ENCODE measurements at regions not wholly inside any gene's neighbourhood (a gene's known extent, or its start where the extent isn't known, plus 50 kb on each side); places are given as distances from the start of the nearest gene placed in this dataset.
"Not testable (repeated sequence)": the region's sequence is repeated elsewhere in the genome, so short reads cannot be mapped to it uniquely, and the experiment has no call there.

DNA sequence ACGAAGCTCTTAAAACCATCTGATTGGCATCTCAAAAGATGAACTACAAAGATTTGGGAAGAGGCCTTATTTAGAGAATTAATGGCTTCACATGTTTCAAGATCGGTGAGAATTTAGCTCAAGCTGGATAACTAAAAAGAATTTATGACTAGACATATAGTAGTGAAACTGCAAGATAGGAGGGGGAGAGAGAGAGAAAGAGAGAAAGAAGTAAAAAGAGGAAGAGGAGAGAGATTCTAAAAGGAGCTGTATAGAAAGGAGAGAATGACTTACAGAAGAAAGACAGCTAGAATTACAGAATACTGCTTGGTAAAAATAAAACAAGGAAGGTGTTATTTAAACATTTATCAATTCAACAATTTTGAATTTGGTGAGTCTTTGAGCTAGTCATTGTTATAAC, 592.3 kb downstream of the SH2D4B start:
- DNase-seq: no peak

DNA sequence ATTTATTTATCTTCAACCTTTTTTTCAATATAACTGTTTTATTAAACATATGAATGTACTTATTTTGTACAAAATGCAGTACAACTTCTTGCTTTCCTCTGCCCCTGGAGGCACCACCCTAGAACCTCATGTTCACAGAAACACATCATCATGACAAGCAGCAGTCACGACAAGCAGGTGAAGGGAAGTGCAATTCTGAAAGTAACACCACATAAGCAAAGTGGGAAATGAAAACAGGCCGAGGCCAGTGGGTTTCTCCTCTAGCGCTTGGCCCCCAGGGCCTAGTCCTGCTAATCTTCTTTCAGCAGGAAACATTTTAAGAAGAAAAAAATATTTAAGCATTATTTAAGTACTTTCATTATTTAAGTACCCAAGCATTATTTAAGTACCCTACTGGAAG, 598.1 kb downstream of the SH2D4B start:
- no peak for DNase-seq

DNA sequence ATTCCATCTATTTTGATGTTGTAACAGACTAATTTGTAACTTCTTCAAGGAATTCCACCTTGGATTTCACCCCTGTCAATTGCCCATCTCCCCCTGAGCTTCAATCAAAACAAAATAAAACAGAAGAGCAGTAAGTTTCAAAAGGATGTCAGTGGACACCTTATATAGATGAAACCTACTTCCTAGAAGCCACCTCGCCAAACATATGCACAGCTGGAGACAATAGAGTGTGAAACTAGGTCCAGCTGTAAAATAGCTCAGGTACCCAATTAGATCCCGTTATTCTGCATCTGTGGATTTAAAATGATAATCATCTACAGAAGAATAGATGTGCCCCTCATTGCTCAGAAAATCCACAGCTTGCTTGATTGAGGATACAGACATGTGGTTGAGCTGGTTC, 598.6 kb downstream of the SH2D4B start:
- no peak for DNase-seq

DNA sequence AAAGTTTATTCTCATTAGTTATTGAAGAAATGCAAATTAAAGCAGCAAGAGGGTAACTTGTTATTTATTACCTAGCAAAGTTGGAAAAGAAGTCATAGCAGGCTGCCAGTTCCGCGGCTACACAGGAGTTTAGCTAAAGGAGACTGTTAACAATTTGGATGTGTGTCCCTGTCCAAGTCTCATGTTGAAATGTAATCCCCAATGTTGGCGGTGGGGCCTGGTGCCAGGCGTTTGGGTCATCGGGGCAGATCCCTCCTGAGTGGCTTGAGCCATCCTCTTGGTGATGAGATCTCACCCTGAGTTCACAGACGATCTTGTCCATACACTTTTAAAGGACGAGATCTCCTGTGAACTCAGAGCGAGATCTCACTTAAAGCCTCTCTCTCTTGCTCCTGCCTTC, 608.3 kb downstream of the SH2D4B start:
- no peak for DNase-seq

DNA sequence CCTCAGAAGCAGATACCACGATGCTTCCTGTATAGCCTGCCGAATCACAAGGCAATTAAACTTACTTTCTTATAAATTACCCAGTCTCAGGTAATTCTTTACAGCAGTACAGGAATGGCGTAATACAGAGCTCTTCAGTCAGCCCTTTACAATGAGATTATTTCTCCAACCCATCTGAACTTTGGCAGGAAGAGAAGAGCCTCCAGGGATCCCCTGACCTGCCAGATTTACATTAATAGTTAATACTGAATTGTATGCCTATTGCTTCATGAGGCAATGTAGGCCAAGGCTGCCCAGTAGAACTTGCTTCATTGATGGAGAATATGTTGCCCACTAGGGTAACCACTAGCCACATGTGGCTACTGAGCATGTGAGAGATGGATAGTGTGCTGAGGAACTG, 608.7 kb downstream of the SH2D4B start:
- DNase-seq: no peak

DNA sequence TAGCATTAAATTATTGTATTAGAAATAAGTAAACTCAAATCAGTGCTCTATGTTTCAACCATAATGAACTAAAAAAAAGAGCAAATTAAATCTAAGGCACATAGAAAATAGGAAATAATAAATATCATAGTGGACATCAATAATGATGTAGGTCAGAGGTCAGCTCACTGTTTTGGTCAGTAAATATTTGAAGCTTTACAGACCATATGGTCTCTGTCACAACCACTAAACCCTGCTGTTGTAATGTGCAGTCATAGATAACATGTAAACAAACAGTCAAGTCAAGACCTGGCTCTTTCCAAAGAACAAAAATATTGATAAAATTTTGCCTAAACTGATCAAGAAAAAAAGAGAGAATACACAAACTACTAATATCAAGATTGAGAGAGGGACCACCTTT, 615.0 kb downstream of the SH2D4B start:
- no peak for DNase-seq

DNA sequence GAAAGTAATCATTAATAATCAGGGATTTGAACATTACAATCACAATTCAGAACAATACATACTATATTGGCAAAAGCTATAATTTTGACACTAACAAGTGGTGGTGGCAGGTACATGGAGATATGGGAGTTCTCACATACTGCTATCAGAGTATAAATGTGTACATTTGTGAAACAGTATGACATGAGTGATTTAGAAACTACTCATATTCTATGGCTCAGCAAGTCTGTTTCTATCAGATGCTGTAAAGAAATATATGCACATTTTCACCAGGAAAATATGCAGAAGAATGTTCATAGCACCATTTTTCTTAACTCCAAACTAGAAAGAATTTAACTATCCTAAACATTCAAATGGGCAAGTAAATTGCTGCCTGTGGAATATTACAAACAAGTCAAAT, 620.0 kb downstream of the SH2D4B start:
- no peak for DNase-seq

DNA sequence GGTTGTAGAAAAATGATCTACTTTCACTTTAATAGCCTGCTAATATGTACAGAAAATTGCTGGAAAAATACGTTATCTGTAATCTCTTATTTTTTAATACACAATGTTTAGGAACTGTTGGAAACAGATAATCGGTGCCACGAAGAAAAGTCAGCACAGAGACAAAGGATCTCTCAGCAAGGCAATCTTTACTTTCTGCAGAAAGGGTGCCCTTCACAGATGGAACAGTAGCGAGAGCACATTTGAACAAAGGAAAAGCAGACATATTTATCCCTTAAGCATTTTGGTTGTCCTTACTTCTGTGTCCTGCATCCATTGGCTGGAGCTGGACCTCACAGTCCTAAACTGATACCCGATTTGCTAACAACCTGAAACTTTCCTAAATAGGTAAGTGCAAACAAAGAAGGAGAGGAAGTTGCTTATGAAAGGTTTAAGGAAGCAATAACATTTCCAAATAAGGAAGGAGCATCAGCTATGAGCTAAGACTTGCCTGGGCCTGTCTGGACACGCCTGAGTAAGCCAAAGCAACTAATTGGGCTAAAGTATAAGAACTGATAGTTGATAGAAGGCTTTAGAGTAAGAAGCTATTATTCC, 640.0 kb downstream of the SH2D4B start:
- DNase-seq: no peak

DNA sequence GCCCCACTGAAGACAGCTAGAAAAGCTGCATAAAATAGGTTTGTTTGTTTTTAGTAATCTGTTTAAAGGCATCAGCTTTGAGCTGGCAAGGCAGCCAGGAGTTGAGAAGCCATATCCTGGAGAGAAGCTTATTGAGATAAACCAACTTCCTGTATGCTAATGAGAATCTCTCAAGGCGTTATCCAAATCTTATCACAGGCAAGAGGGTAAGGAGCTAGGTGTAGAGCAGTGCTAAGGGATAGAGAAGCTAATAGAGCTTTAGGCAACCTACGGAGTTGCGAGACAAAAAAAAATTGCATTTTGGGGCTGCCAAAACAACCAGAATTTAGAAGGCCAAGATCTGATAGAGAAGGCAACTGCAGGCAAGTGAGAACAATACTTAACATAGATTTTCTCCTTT, 641.6 kb downstream of the SH2D4B start:
- no peak for DNase-seq

DNA sequence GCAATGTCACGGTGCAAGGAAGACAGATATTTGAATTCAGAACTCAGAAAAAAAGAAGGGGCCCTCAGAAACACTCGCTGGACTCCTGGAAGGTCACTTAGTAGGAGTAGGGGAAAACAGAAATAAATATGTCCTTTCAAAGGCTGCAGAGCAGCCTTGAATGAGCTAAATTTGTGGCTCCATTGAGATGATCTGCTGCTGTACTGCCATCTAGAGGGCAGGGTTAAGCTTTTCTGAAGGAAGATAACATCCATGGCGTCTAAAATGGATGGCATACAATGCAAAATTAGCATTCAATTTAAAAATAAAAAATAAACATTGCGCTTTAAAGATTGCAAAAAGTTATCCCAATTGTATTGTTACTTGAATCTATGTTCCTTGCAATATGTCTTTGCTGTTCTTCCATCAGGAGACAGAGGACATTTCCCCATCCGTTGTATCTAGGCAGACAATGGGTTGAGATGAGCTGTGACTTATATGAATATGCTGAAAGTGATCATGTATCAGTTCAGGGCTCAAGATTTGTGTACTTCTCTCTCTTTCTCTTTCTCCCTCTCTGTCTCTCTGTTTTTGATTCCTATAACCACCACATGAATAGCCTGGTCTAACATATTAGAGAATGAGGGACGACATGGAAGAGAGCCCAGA, 642.2 kb downstream of the SH2D4B start:
- no peak for DNase-seq

DNA sequence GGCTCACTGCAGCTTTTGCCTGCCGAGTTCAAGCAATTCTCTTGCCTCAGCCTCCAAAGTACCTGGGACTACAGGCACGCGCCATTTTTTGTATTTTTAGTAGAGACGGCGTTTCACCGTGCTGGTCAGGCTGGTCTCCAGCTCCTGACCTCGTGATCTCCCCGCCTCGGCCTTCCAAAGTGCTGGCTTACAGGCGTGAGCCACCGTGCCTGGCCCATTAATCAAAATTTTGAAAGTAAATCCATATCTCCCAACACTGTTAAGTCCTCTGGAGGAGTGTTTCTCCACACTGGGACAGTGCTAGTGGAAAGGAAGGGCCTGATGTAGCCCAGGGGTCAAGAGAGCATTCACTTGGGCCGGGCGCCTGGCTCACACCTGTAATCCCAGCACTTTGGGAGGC, 644.6 kb downstream of the SH2D4B start:
- no peak for DNase-seq

DNA sequence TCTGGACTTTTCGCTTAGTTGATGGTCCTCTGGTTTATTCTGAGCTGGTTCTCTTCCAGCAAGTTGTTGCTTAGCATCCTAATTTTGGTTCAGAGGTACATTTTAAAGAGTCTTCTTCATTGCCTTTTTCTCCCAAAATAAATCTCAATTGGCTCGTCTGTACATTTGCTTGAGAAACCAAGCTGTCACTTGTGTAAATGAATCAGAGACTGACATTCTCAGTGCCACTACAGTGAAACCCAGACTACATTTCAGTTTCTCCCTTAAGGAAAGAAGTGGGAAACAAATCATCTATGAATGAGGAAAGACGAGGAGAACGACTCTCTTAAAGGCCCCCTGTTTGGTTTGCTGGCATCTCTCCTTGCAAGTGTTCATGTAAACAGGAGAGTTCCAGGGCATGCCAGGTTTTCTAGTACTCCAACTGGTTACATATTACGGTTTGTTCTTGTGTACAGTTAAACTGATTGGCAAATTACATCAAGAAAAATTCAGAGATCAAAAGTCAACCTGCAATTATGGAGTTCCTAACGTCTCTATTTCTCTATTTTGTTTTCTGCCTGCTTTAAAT, 654.6 kb downstream of the SH2D4B start:
- no peak for DNase-seq

DNA sequence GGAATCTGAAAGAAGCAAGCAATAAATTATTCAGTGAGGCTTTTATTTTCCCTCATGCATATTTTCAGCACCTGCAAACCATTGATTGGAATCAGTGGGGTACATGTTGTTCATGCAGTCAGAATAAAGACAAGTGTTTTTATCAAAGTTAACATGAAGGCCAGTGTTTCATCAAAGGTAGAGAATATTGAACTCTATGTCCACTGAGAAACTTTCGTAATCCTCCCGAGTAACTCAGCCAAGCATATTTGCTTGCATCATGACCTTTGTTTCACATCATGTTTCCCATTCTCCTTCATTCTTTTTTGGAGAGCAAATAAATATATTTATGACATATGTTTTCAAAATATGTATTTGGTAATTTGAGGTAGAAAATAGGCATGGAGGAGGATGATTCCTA, 663.1 kb downstream of the SH2D4B start:
- no peak for DNase-seq

DNA sequence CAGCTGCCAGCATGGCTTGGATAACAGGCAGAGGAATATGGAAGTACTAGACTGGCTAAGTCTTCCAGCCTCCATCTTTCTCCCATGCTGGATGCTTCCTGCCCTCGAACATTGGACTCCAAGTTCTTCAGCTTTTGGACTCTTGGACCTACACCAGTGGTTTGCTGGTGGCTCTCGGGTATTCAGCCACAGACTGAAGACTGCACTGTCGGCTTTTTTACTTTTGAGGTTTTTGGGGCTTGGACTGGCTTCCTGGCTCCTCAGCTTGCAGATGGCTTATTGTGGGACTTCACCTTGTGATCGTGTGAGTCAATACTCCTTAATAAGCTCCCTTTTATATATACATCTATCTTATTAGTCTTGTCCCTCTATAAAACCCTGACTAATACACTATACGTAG, 667.6 kb upstream of the NRG3 start:
- not testable (repeated sequence) for DNase-seq

DNA sequence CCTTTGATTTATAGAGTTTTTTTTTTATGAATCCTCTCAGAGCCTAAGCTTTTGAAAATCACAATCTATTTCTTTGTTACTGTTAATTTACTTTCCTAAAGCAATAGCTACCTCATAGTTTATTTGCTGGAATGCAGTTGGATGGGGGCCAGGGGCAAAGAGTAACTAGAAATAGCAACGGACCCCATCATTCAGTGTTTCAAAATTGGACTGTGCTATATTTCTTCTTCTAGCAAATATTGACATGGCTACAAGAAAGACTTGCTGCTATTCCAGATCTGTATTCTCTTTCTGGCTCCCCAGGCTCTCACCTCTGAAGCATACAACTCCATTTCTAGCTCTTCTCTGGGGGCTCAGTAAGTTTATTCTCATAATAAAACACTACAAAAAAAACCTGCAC, 661.6 kb upstream of the NRG3 start:
- no peak for DNase-seq

DNA sequence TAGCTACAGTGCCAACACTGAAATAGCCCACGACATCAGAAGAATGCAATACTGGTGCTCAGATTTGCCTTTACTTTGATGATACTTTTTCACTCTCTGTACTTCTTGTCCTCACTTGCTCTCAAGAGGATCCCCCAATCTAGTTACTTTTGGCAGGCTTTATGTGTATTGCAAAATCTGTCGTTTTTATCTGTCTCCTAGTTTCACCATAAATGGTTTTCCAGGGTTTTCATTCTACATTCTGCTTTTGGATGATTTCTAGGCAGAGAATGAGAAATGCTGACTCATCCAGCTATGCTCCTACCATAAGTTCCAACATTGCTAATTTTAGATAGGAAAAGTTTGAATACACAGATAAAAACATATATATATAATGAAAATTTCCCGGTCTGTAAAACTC, 659.5 kb upstream of the NRG3 start:
- DNase-seq: no peak

DNA sequence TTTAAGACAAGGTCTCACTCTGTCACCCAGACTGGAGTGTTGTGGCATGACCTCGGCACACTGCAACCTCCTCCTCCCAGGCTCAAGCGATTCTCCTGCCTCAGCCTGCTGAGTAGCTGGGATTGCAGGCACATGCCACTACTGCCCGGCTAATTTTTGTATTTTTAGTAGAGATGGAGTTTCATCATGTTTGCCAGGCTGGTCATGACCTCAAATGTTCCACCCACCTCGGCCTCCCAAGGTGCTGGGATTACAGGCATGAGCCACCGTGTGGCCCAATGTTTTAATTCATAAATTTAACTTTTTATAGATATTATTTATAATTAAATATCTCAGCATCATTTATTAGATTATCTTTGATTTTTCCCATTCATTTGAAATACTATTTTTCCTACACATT, 658.0 kb upstream of the NRG3 start:
- DNase-seq: no peak

DNA sequence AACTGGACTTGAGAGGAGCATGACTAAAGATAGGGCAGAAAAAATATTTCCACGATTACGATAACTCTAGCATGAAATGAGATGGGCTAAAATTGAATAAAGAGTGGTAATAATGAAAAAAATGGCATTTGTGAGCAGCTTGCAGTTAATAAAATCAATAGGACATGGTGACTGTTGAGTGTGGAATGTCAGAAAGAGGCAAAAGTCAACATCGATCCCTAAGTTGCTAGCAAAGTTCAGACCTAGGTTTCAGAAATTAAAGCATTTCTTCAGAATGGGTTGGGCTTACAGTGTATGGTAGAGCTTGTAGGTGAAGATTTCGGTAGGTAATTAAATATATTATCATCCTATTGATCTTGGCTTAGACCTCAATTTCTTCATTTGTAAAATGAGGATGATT, 656.7 kb upstream of the NRG3 start:
- DNase-seq: no peak

DNA sequence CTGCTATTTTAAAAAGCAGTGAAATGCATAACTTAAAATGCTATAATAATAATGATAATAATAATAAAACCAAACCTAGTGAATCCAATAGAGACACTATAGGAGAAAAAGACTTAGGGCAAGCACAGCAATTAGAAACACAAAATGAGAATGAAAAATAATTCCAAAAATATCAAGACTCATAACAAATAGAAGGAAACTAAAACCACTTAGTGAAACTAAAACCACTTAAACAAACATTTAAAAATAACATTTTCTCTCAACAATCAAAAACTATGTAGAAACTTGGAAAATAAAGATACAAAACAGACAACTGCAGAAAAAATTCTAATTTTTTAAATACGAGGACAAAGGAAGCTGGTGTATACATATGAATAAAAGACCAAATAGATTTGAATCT, 655.2 kb upstream of the NRG3 start:
- DNase-seq: no peak

DNA sequence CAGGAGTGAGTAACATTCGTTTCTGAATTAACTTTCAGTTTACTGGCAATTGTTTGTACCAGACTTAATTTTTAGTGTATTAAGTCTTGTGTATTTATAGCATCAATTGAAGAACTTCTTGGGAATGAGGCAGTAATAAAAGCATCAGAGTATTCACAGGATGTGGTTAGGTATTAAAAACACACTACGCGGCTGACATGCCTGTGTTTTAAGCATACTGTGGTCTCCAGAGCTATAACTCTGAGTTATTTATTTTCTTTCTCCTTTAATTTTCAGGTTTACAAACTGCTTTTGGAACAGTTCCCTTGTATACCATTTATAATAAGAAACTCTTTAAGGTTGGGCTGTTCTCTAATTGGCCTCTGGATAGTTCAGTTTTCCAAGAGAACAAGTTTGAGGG, 626.1 kb upstream of the NRG3 start:
- no peak for DNase-seq

DNA sequence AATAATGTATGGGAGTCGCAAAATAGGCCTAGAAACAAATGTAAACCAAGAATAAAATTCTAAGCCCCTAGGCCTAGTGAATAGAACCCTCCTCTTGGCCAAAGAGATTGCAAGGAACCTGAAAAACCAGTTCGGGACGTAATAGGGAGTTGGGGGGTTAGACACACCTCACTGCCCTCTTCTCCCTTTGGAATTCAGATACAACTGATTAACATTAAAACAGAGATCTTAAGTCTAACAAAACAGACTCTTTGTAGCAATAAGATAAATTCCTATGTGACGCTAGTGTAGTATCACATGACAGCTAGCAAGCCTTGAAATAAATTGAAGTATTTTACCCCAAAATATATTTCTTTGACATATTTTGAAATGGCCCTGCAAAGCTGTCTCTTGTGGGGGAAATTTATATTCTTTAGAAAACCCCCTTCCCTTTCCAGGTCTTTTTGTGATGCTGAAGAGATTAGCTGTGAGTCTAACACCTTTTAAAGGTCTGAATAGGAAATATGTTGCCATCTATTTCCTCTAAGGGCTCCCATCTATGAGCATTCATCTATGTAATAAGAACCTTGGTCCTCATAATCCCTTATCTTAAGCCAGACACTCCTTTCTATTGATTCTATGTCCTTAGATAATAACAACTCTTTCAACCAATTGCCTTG, 623.4 kb upstream of the NRG3 start:
- DNase-seq: peak; percentile 8

DNA sequence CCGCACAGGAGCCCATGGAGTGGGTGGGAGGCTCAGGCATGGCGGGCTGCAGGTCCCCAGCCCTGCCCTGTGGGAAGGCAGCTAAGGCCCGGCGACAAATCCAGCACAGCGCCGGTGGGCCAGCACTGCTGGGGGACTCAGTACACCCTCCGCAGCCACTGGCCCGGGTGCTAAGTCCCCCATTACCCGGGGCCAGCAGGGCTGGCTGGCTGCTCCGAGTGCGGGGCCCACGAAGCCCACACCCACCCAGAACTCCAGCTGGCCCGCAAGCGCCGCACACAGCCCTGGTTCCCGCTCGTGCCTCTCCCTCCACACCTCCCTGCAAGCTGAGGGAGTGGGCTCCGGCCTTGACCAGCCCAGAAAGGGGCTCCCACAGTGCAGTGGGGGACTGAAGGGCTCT, 610.0 kb upstream of the NRG3 start:
- DNase-seq: not testable (repeated sequence)

DNA sequence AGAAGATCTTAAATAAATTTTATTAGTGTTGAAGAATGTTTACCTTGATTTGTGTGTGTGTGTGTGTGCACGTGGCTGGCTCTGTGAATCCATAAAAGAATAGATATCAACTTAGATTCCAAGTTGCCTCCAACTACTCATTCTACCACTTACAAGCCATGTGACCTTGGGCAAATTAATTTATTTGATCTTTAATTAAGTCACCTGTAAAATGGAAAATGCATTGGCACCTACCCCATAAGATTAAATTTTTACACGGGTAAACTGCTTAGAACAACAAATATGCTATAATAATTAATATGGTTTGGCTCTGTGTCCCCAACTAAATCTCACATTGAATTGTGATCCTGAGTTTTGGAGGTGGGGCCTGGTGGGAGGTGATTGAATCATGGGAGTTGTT, 604.9 kb upstream of the NRG3 start:
- no peak for DNase-seq

All from NCI-H510A treated with DMSO at 0.1 percent for 48 hours (cell line).